ENCODE measurements at regions not wholly inside any gene's neighbourhood (a gene's known extent, or its start where the extent isn't known, plus 50 kb on each side); places are given as distances from the start of the nearest gene placed in this dataset.
A peak's percentile ranks its signal among the peaks of the same experiment; 100 is the strongest.
"Not testable (repeated sequence)": the region's sequence is repeated elsewhere in the genome, so short reads cannot be mapped to it uniquely, and the experiment has no call there.

DNA sequence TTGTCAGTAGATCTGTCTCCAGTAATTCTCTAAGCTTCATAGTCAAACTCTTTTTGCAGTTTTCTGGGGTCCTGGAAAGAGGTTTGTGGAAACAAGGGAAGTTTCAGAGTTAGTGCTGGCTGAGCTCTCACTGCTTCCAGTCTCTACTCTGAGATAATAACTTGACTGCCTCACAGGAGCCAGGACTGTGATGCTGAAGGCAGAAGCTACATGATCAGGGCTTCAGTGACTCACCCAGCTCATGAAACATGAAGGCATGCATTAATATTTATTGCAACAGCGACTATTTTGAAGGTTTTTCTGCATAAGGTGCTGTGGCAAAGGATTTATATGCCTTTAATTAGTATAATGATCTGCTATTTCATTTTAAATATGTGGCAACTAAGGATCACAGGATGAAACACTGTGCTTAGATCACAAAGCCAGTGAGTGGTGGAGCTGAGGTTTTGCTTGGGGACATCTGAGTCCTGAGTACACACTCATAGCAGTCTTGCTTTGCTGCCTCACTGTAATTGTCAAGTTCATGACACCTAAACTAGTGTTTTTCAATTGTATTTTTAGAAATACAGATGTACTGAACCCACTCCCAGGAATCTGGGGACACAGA lies 448.4 kb upstream of the GCFC2 start:
- no peak for DNase-seq (ENCODE audit: low read depth in 1 of 2, low spot score in 1 of 2)
- in situ Hi-C loops (cut with HindIII; ENCODE audit: low pct_unique_long_range_greater_than_20kb, low sequenced_read_pairs), result no loop called here
- TF ChIP-seq JUND (IDR thresholded peaks at IDR 0.05; ENCODE audit: low read depth), result no peak

DNA sequence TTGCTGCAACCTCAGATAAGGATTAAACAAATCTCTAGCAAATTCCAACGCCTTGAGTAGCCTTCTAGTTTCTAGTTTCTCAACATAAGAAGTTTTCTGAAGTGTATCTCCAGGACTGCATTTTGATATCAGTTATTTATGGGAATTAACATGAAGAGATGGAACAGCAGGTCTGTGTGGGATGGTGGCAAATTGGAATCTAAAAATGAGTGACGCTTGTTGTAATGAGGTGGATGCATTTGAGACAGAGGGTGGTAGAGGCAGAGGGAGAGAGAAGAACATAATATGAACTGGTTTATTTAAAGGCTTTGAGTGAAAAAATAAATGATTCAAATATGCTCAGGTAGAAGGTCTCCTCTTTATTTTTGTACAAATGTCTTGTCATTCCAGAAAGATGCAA lies 446.8 kb upstream of the GCFC2 start:
- TF ChIP-seq JUND (IDR thresholded peaks at IDR 0.05; ENCODE audit: low read depth), result no peak
- in situ Hi-C loops (cut with HindIII; ENCODE audit: low pct_unique_long_range_greater_than_20kb, low sequenced_read_pairs), result no loop called here
- no peak for DNase-seq (ENCODE audit: low read depth in 1 of 2, low spot score in 1 of 2)

DNA sequence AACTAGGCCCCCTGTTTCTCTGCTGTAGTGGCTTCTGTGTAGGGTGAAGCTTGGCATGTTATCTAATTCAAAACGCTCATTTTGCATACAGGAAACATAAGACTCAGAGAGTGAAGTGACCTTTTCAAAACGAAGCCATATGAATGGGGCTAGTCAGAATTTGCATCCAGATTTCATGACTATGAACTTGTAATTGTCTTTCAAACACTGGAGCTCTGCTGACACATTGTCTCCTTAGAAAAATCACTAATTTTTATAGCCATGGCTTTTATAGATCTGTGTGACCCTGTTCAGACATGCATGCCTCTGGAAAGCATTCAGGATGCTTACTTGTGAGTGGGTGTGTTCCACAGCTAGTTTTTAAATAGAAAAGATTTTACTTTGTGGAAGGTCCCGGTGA lies 444.3 kb upstream of the GCFC2 start:
- in situ Hi-C loops (cut with HindIII; ENCODE audit: low pct_unique_long_range_greater_than_20kb, low sequenced_read_pairs), result no loop called here
- no peak for DNase-seq (ENCODE audit: low read depth in 1 of 2, low spot score in 1 of 2)
- no peak for TF ChIP-seq JUND (IDR thresholded peaks at IDR 0.05; ENCODE audit: low read depth)

DNA sequence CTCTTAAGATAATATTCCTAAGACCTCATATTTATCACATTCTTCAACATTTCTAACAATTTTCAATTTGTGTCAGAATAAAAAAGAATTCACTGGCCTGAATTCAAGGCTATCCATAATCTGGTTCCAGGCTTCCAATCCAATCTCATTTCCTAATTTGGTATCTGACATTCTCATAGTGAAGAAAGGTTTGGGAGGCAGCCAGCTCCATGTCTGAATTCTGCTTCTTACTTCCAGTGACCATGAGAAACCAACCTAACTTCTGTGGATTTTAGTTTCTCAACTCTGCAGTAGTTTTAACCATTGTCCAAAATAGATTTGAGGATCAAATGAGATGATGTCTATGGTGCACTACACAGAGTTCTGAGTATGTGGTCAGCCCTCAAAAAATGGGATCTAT lies 439.1 kb upstream of the GCFC2 start:
- no peak for DNase-seq (ENCODE audit: low read depth in 1 of 2, low spot score in 1 of 2)
- TF ChIP-seq JUND (IDR thresholded peaks at IDR 0.05; ENCODE audit: low read depth), result no peak
- in situ Hi-C loops (cut with HindIII; ENCODE audit: low pct_unique_long_range_greater_than_20kb, low sequenced_read_pairs), result no loop called here

DNA sequence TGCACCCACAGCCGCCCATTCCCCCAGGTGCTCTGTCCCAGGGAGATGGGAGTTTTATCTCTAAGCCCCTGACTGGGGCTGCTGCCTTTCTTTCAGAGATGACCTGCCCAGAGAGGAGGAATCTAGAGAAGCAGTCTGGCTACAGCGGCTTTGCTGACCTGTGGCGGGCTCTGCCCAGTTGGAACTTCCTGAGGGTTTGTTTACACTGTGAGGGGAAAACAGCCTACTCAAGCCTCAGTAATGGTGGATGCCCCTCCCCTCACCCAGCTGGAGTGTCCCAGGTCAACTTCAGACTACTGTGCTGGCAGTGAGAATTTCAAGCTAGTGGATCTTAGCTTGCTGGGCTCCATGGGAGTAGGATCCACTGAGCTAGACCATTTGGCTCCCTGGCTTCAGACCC lies 428.6 kb upstream of the GCFC2 start:
- DNase-seq (ENCODE audit: low read depth in 1 of 2, low spot score in 1 of 2); in situ Hi-C loops (cut with HindIII; ENCODE audit: low pct_unique_long_range_greater_than_20kb, low sequenced_read_pairs): not testable (repeated sequence)

DNA sequence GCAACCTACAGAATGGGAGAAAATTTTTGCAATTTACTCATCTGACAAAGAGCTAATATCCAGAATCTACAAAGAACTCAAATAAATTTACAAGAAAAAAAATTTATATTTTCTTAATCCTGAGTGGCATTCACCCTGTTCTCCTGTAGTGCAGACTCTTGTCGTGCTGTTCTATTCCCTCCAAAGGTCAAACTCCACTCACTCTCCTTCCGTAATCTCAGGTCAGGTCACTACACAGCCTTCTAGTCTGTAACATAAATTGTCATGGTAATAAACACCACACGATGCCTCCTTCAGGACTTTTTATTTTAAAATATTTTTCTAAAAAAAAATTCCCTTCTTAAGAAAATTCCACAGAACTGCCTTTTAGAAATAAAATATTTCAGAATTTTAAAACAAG lies 417.9 kb upstream of the GCFC2 start:
- in situ Hi-C loops (cut with HindIII; ENCODE audit: low pct_unique_long_range_greater_than_20kb, low sequenced_read_pairs), result no loop called here
- TF ChIP-seq JUND (IDR thresholded peaks at IDR 0.05; ENCODE audit: low read depth), result no peak
- no peak for DNase-seq (ENCODE audit: low read depth in 1 of 2, low spot score in 1 of 2)

DNA sequence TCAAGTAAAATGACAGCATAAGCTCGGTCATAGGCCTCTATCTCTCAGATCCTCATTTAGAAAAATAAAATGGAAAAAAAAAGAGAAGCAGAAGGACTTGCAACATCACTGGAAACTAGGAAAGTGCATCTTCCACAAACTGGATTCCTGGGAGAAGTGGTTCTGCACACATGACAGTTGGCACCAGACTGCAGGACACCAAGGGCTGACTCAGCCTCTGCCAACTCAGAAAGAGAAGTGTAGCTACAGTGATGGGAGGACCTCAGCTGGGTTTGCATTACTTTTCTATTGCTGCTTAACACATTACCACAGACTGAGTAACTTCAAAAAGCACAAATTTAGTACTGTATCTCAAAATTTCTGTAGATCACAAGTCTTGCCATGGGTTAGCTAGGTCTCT lies 409.5 kb upstream of the GCFC2 start:
- in situ Hi-C loops (cut with HindIII; ENCODE audit: low pct_unique_long_range_greater_than_20kb, low sequenced_read_pairs), result no loop called here
- TF ChIP-seq JUND (IDR thresholded peaks at IDR 0.05; ENCODE audit: low read depth), result no peak
- no peak for DNase-seq (ENCODE audit: low read depth in 1 of 2, low spot score in 1 of 2)

DNA sequence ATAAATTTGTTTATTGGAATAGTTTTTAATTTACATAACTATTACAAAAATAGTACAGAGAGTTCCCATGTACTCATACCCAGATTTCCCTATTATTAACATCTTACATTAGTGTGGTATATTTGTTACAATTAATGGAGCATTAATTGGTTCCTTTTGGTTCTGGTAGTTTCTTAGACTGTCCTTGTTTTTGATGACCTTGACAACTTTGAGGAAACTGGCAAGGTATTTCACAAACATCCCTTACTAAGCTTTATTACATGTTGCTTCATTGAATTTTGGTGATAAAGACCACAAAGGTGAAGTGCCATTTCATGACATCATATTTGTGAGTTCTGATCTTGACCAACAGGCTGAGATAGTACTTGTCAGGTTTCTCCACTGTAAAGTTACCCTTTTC lies 379.0 kb upstream of the GCFC2 start:
- in situ Hi-C loops (cut with HindIII; ENCODE audit: low pct_unique_long_range_greater_than_20kb, low sequenced_read_pairs), result no loop called here
- no peak for TF ChIP-seq JUND (IDR thresholded peaks at IDR 0.05; ENCODE audit: low read depth)

DNA sequence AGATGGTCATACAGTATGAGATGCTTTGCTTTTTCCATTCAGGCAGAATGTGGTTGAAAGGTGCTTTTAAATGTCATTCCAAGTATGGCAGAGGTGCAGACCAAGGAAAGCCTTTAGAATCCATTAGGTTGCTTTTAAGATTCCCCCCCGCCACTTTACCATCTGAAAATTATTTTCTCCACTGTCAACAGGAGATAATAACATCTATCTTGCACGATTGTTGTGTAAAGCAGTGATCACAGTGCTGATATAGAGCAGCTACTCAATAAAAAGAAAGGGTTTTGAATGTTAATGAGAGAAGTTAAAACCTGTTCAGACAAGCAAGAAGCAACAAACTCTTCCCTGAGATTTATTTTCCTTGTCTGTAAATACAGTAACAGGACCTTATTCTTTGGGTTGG lies 372.5 kb upstream of the GCFC2 start:
- DNase-seq (ENCODE audit: low read depth in 1 of 2, low spot score in 1 of 2), result no peak
- no peak for TF ChIP-seq JUND (IDR thresholded peaks at IDR 0.05; ENCODE audit: low read depth)
- in situ Hi-C loops (cut with HindIII; ENCODE audit: low pct_unique_long_range_greater_than_20kb, low sequenced_read_pairs), result no loop called here

More for the DNA sequence above, 379.0 kb upstream of the GCFC2 start:
- no peak for DNase-seq (ENCODE audit: low read depth in 1 of 2, low spot score in 1 of 2)

DNA sequence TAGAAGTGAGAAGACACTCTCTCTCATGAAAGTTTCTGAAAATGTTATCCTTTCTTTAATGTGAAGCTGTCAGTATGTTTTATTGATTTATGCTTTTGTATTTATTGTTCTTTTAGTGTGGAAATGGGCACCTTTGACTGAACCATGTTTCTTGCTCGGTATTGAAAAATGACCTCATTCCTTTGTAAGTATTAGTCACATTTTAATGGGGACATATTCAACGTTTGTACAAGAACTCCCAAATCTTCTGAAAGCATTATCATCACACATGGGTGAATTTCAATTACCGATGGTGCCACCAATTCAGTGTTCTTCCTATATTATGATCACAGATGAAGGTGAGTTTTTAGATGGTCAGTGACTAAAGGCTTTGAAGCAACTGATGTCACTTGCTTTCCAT lies 371.8 kb upstream of the GCFC2 start:
- in situ Hi-C loops (cut with HindIII; ENCODE audit: low pct_unique_long_range_greater_than_20kb, low sequenced_read_pairs), result no loop called here
- no peak for DNase-seq (ENCODE audit: low read depth in 1 of 2, low spot score in 1 of 2)
- no peak for TF ChIP-seq JUND (IDR thresholded peaks at IDR 0.05; ENCODE audit: low read depth)

DNA sequence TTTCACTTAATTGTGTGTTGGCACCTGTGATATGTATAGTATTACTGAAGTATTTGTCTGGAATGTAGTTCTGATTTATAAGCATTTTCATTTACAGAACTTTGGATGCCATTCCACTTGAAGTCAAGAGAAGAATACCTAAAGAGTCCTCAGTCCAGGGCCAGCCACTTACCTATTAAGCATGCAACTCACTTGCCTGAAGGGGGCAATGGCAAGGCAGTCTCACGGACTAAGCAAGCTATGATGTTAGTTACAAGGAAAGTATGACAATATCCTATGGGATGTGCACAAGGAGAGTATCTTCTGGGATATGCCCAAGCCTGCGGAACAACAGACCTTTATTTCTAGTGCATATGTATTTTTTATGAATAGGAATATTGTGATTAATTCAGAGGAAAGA lies 369.4 kb upstream of the GCFC2 start:
- TF ChIP-seq JUND (IDR thresholded peaks at IDR 0.05; ENCODE audit: low read depth), result no peak
- no peak for DNase-seq (ENCODE audit: low read depth in 1 of 2, low spot score in 1 of 2)
- in situ Hi-C loops (cut with HindIII; ENCODE audit: low pct_unique_long_range_greater_than_20kb, low sequenced_read_pairs), result no loop called here

DNA sequence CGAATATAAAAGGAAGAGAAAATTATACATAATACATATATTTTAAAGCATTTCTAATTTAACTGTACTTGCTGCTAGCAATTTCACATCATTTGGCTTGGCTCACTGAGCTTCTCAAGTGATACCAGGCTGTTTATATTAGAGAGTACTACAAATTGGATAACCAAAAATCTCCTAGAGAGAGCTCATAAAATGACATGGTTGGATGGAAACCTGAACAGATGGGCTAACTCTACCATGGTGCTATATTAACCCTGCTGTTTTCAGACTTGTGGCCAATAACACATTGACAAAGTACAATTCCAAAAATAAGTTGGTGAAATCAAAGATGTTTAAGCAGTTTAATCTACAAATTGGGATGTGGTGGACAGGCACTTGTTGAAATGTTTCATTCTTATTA lies 364.4 kb upstream of the GCFC2 start:
- DNase-seq (ENCODE audit: low read depth in 1 of 2, low spot score in 1 of 2), result no peak

DNA sequence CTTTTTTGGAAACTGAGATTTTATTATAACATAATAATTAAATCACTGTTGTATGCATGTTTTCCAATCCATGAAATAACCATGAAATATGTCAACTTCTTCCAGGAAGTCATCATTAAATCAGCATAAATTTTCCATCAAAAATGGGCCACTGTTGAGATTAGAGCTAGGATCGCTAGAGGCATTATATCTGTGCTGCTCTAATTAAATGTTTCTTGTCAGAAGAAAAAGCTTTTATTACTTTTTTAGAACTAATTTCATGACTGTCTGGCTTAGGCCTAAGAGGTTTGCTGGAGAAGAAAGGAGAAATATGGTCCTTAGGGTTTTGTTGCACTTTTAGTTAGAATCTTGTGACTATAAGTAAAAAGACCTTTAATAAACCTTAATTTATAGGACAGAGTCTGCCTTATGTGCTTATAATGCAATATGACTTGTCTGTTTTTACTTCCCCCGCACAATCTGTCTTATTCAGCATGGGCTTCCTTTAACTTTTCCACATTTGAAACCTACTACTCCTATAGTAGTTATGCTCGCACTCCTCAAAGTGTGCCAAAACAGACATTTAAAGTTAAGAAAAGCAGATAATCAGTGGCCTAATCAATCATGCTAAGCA lies 363.4 kb upstream of the GCFC2 start:
- no peak for TF ChIP-seq JUND (IDR thresholded peaks at IDR 0.05; ENCODE audit: low read depth)
- in situ Hi-C loops (cut with HindIII; ENCODE audit: low pct_unique_long_range_greater_than_20kb, low sequenced_read_pairs), result no loop called here
- no peak for DNase-seq (ENCODE audit: low read depth in 1 of 2, low spot score in 1 of 2)

More for the DNA sequence above, 364.4 kb upstream of the GCFC2 start:
- no peak for TF ChIP-seq JUND (IDR thresholded peaks at IDR 0.05; ENCODE audit: low read depth)
- in situ Hi-C loops (cut with HindIII; ENCODE audit: low pct_unique_long_range_greater_than_20kb, low sequenced_read_pairs), result no loop called here

DNA sequence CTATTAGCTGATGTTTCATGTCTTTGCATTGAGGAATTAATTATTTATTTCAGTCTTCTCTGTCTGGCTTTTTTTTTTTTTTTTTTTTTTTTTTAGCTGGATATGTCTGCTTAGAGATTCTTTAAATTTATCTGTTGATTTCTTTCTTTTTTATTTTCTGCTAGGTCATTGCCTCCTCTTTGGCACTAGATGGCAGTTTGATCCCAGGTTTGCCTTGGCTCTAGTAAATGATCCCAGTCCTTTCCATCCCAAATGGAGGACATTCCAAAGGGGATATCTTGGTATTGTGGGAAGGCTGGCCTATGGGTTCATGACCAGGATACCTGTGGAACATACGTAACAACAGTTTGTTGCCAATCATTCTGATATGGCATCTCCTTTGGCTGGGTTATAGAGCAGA lies 339.5 kb upstream of the GCFC2 start:
- in situ Hi-C loops (cut with HindIII; ENCODE audit: low pct_unique_long_range_greater_than_20kb, low sequenced_read_pairs), result no loop called here
- DNase-seq (ENCODE audit: low read depth in 1 of 2, low spot score in 1 of 2), result peak in 1 of 2 experiments; percentile 39
- no peak for TF ChIP-seq JUND (IDR thresholded peaks at IDR 0.05; ENCODE audit: low read depth)

Data from T47D (cell line).